ENCODE measurements at regions not wholly inside any gene's neighbourhood (a gene's known extent, or its start where the extent isn't known, plus 50 kb on each side); places are given as distances from the start of the nearest gene placed in this dataset.

DNA sequence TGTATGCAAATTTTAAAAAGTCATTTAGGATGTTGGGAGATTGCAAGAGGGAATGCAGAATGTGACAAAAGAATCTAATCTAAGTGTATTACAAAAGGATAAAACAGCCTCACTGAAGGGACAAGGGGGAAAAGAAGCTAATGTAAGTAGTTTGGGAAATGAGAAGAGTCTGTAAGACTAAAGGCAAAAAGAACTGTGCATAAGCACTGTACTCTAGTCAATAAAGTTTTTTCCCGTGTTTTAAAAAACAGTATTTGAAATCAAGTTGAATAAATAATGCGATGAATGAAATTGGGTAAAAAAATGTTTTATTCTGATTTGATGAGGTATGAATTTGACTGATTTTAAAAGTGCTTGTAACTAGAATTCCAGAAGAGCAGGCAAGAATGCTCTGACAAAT lies 149.8 kb downstream of the VEGFA start:
- TF ChIP-seq EZH2 (IDR thresholded peaks at IDR 0.05; ENCODE audit: borderline replicate concordance, low read depth, low read length, severe bottlenecking) = no peak
- TF ChIP-seq POLR2A (IDR thresholded peaks at IDR 0.05; ENCODE audit: low read depth, low read length) = no peak
- TF ChIP-seq, protein P1, sequence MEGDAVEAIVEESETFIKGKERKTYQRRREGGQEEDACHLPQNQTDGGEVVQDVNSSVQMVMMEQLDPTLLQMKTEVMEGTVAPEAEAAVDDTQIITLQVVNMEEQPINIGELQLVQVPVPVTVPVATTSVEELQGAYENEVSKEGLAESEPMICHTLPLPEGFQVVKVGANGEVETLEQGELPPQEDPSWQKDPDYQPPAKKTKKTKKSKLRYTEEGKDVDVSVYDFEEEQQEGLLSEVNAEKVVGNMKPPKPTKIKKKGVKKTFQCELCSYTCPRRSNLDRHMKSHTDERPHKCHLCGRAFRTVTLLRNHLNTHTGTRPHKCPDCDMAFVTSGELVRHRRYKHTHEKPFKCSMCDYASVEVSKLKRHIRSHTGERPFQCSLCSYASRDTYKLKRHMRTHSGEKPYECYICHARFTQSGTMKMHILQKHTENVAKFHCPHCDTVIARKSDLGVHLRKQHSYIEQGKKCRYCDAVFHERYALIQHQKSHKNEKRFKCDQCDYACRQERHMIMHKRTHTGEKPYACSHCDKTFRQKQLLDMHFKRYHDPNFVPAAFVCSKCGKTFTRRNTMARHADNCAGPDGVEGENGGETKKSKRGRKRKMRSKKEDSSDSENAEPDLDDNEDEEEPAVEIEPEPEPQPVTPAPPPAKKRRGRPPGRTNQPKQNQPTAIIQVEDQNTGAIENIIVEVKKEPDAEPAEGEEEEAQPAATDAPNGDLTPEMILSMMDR (IDR thresholded peaks at IDR 0.05; ENCODE audit: extremely low read depth in 1 of 2, insufficient read depth in 1 of 2, low read depth in 1 of 2, low read length in 2 of 2) = no peak
- TF ChIP-seq POLR2AphosphoS5 (IDR thresholded peaks at IDR 0.05; ENCODE audit: insufficient read depth, low read depth, low read length) = no peak

Measured in endothelial cell of umbilical vein (primary cell).